ENCODE measurements at regions not wholly inside any gene's neighbourhood (a gene's known extent, or its start where the extent isn't known, plus 50 kb on each side); places are given as distances from the start of the nearest gene placed in this dataset.

DNA sequence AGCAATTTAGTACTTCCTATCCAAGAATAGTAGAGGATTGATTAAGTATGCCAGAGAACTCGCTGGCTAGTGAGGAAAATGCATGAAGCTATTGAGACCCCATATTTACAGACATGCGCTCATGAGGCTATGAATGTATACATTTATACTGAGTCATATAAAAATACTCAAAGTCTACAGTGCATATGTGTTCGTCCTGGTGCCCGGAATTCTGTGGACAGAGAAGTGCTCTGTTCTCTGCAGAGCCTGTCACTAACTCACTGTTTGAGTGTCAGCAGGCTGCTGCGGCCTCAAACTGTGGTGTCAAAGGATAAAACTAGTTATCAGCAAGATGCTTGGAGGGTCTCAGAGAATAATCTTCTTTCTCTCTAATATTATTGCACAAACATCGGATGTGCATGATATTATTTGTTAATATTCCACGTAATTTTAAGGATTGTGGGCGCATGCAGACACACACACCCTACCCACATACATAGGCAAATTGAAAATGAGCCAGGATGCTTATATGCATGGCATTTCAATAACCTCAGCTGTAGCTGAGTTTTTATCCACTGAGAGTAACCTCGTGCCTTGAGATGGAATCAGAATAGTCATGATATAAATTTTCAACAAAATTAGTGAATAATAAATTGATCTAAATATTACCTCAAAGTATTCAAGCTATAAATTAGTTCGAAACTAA lies 50.0 kb upstream of the TSC22D2 start:
- no peak for ATAC-seq (ENCODE audit: low read depth in 2 of 2)
- no peak overlapping the region for H3K4me3 Mint-ChIP-seq
- no peaks in the 10 kb centered on the region for H3K9me3 Mint-ChIP-seq
- H3K27ac Mint-ChIP-seq = no peak overlapping the region
- no peaks in the 10 kb centered on the region for H3K4me1 Mint-ChIP-seq
- H3K36me3 Mint-ChIP-seq = no peaks in the 10 kb centered on the region
- H3K27me3 Mint-ChIP-seq = no peaks in the 10 kb centered on the region
- no peak for DNase-seq

DNA sequence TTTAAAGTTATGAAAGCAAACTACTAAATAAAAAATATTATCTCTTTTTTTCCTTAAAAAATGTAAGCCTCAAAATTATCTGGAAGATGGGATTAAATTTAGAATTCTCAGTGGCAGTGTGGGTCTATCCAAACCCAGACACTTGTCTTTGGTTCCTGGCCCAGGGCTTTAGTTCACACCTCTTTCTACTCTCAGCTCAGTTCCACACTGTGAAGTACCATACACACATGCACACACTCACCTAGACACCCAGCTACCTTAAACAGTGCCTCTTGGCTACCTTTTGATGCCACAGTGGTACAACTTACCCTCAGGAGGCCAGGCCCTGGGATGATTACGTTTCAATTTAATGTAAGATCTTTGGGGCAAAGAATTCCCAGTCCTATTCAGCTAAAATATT lies 51.0 kb upstream of the TSC22D2 start:
- ATAC-seq (ENCODE audit: low read depth in 2 of 2) = no peak
- Mint-ChIP-seq H3K27ac (no peak overlapping the region), H3K9me3 (no peaks in the 10 kb centered on the region), H3K36me3 (no peaks in the 10 kb centered on the region), H3K4me1 (no peaks in the 10 kb centered on the region), H3K4me3 (no peak overlapping the region), H3K27me3 (no peaks in the 10 kb centered on the region)
- no peak for DNase-seq

DNA sequence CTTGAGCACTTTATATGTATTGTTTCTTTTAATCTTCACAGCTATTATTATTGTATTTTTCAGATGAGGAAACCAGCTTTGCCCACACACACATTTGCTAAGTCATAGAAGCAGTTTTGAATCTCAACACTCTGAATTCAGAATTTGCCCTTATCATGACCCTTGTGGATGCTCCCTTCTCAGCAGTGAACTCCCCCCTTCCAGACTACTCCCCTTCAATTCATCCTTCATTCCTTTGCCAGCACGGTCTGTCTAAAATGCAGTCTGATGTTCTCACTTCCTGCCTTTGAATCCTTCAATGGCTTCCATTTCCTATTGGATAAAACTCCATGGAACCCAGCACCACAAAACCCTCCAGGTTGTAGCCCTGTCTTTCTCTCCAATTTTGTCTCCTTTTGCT lies 52.5 kb upstream of the TSC22D2 start:
- no peaks in the 10 kb centered on the region for H3K4me1 Mint-ChIP-seq
- peaks cover 0 to under 1% (median 0%) of the 10 kb centered on the region in 3 donors for H3K27me3 Mint-ChIP-seq
- no peak overlapping the region for H3K4me3 Mint-ChIP-seq
- DNase-seq (no peak), ATAC-seq (ENCODE audit: low read depth in 2 of 2) (no peak)
- no peaks in the 10 kb centered on the region for H3K9me3 Mint-ChIP-seq
- no peaks in the 10 kb centered on the region for H3K36me3 Mint-ChIP-seq
- no peak overlapping the region for H3K27ac Mint-ChIP-seq

DNA sequence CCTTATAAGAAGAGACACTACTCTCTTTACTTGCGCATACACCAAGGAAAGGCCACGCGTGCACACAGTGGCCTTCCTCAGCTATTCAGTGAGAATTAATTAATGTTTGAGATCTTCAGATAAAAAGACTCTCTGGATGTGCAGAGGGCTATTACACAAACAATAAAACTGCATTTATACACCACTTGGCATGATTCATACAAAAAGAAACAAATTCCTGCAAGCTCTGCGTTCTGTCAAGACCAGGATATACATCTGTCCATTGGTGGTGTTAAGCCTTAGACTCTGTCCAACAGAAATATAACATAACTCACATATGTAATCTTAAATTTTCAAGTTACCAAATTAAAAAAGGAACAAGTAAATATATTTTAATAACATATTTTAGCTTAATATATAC lies 55.2 kb upstream of the TSC22D2 start:
- no peaks in the 10 kb centered on the region for H3K36me3 Mint-ChIP-seq
- H3K4me3 Mint-ChIP-seq = no peak overlapping the region
- no peak for ATAC-seq (ENCODE audit: low read depth in 2 of 2)
- H3K4me1 Mint-ChIP-seq = no peaks in the 10 kb centered on the region
- DNase-seq = no peak
- H3K9me3 Mint-ChIP-seq = no peaks in the 10 kb centered on the region
- H3K27me3 Mint-ChIP-seq = peaks cover 0 to 11% (median 0%) of the 10 kb centered on the region in 3 donors
- no peak overlapping the region for H3K27ac Mint-ChIP-seq

DNA sequence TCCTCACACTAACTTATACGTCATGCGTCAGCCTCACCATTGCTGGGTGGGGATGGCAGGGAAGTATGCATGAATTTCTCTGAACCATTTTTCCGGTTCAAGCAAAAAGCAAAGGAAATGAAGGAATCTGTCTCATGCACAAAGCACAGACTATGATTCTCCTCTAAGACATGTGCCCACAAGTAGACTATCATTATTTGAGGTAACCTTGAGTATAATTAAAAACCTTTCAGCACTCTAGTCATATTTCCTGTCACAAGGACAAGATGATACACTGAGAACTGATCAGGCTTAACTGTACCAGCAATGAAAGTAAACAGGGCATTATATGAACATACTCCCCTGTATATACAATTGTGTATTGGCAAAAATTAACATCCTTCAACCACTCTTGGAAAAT lies 56.7 kb upstream of the TSC22D2 start:
- Mint-ChIP-seq H3K4me1 (no peaks in the 10 kb centered on the region), H3K36me3 (no peaks in the 10 kb centered on the region), H3K27me3 (peaks cover 0 to 12% (median 7%) of the 10 kb centered on the region in 3 donors), H3K4me3 (no peak overlapping the region), H3K27ac (no peak overlapping the region), H3K9me3 (no peaks in the 10 kb centered on the region)
- ATAC-seq (ENCODE audit: low read depth in 2 of 2) = no peak
- no peak for DNase-seq

DNA sequence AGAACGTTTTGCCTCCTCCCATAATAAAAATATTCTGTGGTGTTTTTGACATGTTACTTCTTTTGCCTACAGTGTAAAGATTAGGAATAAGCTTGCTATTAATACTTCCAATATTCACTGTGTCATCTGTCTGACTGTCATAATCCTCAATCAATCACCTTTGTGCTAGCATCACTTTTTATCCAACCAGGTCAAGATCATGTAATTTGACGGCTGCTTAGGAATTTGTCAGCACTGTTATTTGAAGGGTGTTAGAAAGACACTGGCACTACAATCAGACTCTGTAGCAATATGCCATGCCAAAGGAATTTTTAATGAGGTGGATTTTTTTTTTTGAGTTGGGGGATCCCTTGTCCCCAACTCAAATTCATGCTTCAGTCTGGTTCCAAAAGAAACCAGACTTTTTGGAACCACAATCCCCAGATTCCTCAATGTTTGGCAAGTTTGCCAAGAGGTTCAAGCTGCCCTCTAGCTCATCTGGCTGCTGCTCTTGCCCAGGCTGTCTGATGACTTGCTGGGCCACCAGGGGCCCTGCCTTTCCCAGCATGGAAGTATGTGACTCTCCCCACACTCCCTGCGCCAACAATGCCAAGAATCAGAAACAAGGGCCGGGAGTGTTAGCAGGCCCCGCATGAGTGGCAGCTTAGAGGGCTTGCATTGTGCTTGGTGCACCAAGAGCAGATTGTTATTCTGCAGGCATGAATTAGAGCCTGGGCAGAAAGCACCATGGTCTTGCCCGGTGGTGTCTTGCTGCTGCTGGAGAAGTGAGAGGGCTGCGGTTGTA lies 58.6 kb upstream of the TSC22D2 start:
- H3K4me3 Mint-ChIP-seq = no peak overlapping the region
- DNase-seq = no peak
- no peaks in the 10 kb centered on the region for H3K4me1 Mint-ChIP-seq
- no peaks in the 10 kb centered on the region for H3K36me3 Mint-ChIP-seq
- H3K27me3 Mint-ChIP-seq = peaks cover 0 to 12% (median 7%) of the 10 kb centered on the region in 3 donors
- H3K27ac Mint-ChIP-seq = no peak overlapping the region
- H3K9me3 Mint-ChIP-seq = no peaks in the 10 kb centered on the region
- ATAC-seq (ENCODE audit: low read depth in 2 of 2) = no peak

DNA sequence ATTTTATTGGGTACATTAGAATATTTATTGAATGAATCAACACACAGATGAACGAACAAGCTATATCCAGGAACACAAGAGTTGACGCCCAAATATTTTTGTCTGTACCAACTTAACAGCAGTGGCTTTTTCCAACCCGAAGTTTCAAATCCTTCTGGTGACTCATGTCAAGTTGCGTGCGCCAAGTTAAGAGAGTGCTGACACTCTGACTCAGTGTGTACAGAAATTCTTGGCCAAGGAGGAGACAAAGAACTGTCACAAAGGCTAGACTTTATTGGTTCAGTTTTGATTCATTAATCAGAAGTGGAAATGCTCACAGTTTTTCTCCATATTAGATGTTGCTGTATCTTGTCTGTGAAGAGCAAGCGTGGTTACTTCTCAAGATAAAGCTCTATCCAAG lies 59.6 kb upstream of the TSC22D2 start:
- Mint-ChIP-seq H3K27ac (no peak overlapping the region), H3K27me3 (peaks cover 0 to 12% (median 7%) of the 10 kb centered on the region in 3 donors), H3K4me1 (no peaks in the 10 kb centered on the region), H3K4me3 (no peak overlapping the region), H3K9me3 (no peaks in the 10 kb centered on the region), H3K36me3 (no peaks in the 10 kb centered on the region)
- DNase-seq = no peak
- no peak for ATAC-seq (ENCODE audit: low read depth in 2 of 2)

DNA sequence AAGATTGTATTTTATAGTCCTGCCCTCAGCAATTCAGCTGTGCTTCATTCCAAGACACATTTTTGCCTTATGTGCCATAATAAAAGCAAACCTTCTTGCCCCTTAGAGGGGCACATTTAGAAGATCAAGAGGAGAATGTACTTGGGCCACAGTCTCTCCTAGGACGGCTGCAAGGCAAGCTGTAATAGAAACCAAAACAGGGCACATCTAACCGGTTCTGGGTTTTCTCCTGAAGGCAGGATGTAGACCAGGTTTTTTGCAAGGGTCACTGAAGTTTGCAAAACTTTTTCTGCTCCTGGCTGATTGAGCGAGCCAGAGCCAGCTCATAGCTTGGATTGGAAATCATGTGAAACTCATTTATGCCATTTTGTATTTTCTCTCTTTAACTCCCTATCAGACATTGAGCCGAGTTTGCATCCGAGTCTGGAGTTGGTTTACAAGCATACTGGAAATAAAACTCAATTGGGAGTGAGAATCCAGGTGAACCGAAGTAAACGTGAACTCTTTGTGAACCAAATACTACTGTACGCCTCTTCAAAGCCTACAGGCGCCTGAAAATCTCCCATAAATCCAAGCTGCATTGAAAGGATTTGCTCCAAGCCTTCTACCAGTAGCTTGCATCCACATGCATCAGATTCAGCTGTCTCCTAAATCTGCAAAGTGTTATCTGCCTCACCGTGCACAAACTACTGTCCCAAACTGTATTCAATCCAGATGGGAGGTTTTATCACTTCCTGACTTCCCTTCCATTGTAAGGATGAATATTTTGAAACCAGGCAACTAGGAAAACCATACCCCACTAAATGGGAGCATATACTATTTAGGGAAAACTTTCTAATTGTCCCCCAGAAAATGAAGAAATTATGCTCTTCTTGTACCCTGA lies 60.9 kb upstream of the TSC22D2 start:
- Mint-ChIP-seq H3K27ac (no peak overlapping the region), H3K27me3 (peaks cover 0 to 12% (median 7%) of the 10 kb centered on the region in 3 donors)

DNA sequence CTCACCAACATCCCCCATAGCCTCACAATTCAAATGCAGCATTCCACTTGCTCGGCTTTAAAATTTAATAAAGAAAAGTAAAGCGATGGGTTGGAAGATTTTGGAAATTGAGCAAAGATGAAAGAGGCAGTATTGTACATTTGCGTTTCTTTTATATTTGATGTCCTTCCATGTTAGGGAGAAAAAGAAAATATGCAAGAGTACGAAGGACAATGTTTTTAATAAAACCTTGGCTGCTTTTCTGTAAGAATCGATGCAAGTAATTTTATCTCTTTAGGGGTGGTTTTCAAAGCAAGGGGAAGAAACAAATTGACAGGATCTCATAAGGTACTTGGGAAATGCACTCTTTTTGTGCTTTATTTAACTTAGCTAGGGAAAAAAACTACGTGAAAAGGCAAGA lies 61.8 kb upstream of the TSC22D2 start:
- Mint-ChIP-seq H3K27ac (no peak overlapping the region), H3K4me3 (no peak overlapping the region), H3K27me3 (peaks cover 0 to 12% (median 7%) of the 10 kb centered on the region in 3 donors), H3K36me3 (no peaks in the 10 kb centered on the region), H3K4me1 (no peaks in the 10 kb centered on the region), H3K9me3 (no peaks in the 10 kb centered on the region)
- ATAC-seq (ENCODE audit: low read depth in 2 of 2) (no peak), DNase-seq (no peak)

More for the DNA sequence above, 60.9 kb upstream of the TSC22D2 start:
- H3K36me3 Mint-ChIP-seq = no peaks in the 10 kb centered on the region
- H3K9me3 Mint-ChIP-seq = no peaks in the 10 kb centered on the region
- H3K4me3 Mint-ChIP-seq = no peak overlapping the region
- ATAC-seq (ENCODE audit: low read depth in 2 of 2) (no peak), DNase-seq (no peak)
- no peaks in the 10 kb centered on the region for H3K4me1 Mint-ChIP-seq

DNA sequence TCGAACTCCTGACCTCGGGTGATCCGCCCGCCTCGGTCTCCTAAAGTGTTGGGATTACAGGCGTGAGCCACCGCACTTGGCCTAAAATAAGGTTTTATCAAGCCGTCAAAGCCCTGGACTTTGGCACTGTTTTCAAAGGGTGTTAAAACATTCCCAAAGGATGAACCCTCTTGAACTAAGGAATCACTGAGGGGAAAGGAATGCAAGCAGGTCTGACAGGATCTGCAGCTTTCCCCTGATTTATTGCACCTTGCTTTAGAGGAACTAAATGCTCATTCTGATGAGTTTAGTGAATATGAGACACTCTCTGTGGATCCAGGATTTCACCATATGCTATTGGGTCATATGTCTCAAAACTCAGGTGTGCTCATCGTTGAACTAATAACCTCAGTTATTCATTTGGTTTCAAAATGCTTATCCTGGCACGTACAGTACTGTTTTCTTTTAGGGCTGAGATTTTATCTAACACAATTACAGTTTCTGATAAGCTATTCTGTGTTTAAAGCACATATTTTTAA lies 63.0 kb upstream of the TSC22D2 start:
- no peak overlapping the region for H3K4me3 Mint-ChIP-seq
- no peaks in the 10 kb centered on the region for H3K9me3 Mint-ChIP-seq
- no peak for ATAC-seq (ENCODE audit: low read depth in 2 of 2)
- no peak for DNase-seq
- H3K36me3 Mint-ChIP-seq = no peaks in the 10 kb centered on the region
- no peak overlapping the region for H3K27ac Mint-ChIP-seq
- peaks cover 2 to 10% (median 7%) of the 10 kb centered on the region in 3 donors for H3K27me3 Mint-ChIP-seq
- H3K4me1 Mint-ChIP-seq = no peaks in the 10 kb centered on the region

DNA sequence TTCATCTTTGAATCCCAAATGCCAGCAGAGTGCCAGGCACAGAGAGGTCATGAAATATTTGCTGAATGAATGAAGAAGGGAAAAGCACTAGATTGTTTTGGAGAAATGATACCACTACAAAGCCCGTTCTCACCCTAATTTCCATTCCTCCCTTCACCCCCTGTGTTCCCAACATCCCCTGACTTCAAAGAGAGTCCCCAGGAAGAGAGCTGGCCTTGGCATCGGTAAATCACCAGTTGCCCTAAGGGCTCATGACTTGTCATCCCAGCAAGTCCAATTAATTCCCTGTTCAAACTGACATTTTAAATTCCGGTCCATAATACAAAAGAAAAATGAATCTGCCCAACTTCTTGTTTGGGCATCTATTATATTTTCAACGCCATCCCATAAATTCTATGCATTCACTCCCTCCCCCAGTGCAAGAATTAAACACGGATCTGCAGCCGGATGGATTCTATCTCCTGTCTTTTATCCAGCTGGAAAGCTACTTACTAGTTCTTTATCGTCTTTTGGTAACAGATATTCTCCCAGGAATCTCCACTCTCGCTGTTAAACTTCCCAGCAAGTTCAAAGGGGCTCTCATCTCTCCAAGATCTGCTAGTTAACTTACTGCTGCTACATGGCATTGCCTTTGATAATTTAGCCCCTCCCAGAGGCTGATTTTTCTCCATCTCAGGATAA lies 63.9 kb upstream of the TSC22D2 start:
- ATAC-seq (ENCODE audit: low read depth in 2 of 2) (no peak), DNase-seq (no peak)
- Mint-ChIP-seq H3K4me1 (no peaks in the 10 kb centered on the region), H3K27me3 (peaks cover 5 to 14% (median 6%) of the 10 kb centered on the region in 3 donors), H3K36me3 (no peaks in the 10 kb centered on the region), H3K4me3 (peak overlapping the region in 1 of 8 donors; percentile 42), H3K9me3 (no peaks in the 10 kb centered on the region), H3K27ac (peak overlapping the region in 1 of 6 donors; percentile 79)

DNA sequence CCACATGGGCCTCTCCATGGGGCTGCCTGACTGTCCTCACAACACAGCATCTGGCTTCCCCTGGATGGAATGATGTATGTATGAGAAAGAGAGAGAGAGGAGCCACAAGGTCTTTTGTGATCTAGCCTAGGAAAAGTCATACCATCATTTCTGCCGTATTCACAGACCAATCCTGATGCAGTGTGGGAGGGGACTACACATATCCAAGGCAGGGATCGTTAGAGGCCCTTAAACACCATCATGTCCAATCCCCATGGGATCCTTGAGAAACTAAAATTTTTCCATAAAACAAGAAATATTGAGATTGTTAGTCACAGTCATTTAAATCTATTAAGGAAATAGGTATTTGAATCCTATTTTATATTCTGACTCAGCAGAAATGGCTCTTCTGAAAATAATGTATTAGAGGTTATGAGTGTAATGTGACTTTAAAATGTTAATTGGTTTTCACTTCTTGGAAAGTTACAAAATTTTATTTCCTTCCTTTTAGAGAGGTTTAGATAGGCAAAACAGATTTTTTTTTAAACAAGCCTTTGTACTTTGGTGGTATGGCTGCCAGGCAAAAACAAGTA lies 65.1 kb upstream of the TSC22D2 start:
- H3K36me3 Mint-ChIP-seq = peaks cover 0 to under 1% of the 10 kb centered on the region in 2 donors
- DNase-seq (no peak), ATAC-seq (ENCODE audit: low read depth in 2 of 2) (no peak)
- no peak overlapping the region for H3K4me3 Mint-ChIP-seq
- peaks cover 0 to 3% (median 0%) of the 10 kb centered on the region in 7 donors for H3K9me3 Mint-ChIP-seq
- H3K27me3 Mint-ChIP-seq = peaks cover 1 to 22% (median 15%) of the 10 kb centered on the region in 3 donors
- H3K27ac Mint-ChIP-seq = no peak overlapping the region
- H3K4me1 Mint-ChIP-seq = no peaks in the 10 kb centered on the region

DNA sequence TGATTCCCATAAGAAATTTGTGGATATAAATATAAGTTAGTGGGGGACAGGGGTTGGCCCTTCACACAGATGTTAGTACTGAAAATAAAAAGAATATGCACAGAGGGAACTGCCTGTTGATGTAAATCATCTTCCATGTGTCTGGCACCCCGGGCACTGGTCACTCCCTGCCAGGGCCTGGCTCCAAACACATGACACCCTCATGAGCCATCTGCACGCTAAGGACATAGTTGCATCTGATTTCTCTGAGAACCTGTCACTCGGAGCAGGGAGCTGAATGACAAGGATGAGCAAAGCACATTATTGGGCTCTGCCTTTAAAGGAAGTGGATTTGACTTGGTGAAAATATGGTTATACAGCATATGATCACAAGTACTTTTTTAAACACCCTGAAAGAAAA lies 66.2 kb upstream of the TSC22D2 start:
- Mint-ChIP-seq H3K9me3 (peaks cover 0 to 6% (median 0%) of the 10 kb centered on the region in 7 donors), H3K27me3 (peaks cover 0 to 24% (median 21%) of the 10 kb centered on the region in 3 donors), H3K36me3 (peaks cover 0 to 6% of the 10 kb centered on the region in 2 donors), H3K4me1 (no peaks in the 10 kb centered on the region), H3K4me3 (no peak overlapping the region), H3K27ac (no peak overlapping the region)
- ATAC-seq (ENCODE audit: low read depth in 2 of 2) (no peak), DNase-seq (no peak)

All from naive B cell (primary cell).